SK-N-MC (cell line): ENCODE measurements at regions not wholly inside any gene's neighbourhood (a gene's known extent, or its start where the extent isn't known, plus 50 kb on each side); places are given as distances from the start of the nearest gene placed in this dataset.

Source experiments
- EZH2 ChIP-seq: fragments of 200-600 bp; sonication (generic); IDR thresholded peaks from one replicate; pipeline ENCODE4 v1.6.1; 2017; ENCODE audit warnings: antibody characterized with exemption
- FOXP2 ChIP-seq: optimal IDR thresholded peaks from 2 replicates; pipeline ENCODE3; 2011; ENCODE audit warnings: mild to moderate bottlenecking, moderate library complexity; ENCODE audit not compliant: insufficient read depth; ENCODE audit errors: extremely low read length, control extremely low read depth
- POLR2AphosphoS5 ChIP-seq: IDR thresholded peaks from 2 replicates; pipeline ENCODE4 v1.6.1; 2012; ENCODE audit warnings: mild to moderate bottlenecking, low read depth, low read length, borderline replicate concordance

DNA sequence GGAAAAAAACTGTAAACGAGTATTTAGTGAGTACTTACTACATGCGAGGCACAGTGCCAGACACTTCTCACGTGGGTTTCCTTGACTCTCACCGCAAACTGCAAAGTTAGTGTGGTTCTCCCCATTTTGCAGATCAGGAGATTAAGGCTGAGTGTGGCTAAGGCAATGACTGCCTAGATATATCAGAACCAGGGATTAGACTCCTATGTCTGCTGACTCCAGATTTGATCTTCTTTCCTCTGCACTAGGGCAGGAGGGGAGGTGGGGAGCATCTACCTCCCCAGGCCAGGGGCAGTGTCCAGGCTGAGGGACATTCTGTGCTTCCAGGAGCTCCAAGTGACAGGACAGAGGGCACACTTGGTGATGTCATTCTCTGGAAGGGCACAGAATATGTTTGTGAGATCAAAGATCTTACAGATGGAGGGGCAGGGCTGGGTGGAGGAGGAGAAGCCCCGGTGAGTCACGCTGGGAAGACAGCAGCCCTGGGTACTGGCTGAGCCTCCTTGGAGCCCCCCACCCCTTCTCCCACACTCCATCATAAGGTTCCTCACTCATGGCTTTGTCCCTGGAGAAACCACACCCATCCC lies 92.4 kb downstream of the RHOB start:
- TF ChIP-seq POLR2AphosphoS5: no peak
- no peak for TF ChIP-seq EZH2
- TF ChIP-seq FOXP2: no peak
